Endothelial cell of hepatic sinusoid (primary cell): ENCODE measurements at regions not wholly inside any gene's neighbourhood (a gene's known extent, or its start where the extent isn't known, plus 50 kb on each side); places are given as distances from the start of the nearest gene placed in this dataset.

Experiments used
- in situ Hi-C: cut with HindIII; loops from 2 replicates; pipeline ENCODE4 v1.10.0; 2017; ENCODE audit warnings: low sequenced_read_pairs

DNA sequence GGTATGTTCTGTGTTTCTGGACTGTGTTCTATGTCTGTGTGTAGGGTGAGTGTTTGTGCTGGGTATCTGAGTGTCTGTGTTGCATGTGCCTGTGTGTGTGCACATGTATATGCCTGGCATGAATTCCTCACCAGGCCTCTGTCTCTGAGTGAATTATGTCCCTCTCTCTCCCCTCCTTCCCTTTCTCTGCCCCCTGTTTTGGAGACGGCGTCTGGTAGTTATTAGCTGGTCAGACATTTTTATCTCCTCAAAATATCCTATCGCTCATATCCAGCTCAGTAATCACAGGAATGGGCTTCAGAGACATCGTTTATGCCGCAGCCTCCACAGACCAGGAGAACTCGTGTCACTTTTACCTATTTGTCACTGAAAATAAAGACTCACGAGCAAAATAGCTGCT, 483.2 kb upstream of the BRINP1 start:
- in situ Hi-C loops: no loop called here

DNA sequence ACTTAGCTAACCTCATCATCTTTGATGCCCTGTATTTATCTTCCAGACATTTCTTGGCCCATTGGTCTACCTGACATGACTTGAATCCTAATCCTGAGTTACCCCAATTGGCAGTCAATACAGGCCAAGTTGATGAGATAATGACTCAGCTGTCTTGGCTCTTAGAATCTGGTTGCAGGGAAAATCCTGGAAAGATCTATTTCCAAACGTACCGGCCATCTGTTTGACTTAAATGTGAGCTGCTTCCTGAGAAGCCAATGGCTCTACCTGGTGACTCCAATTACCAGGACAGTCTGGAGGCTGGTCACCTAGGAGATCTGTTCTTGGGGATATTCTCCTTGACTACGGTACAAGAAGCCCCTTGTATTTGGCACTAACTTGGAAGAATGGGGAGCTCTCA, 475.2 kb upstream of the BRINP1 start:
- in situ Hi-C loops: no loop called here

DNA sequence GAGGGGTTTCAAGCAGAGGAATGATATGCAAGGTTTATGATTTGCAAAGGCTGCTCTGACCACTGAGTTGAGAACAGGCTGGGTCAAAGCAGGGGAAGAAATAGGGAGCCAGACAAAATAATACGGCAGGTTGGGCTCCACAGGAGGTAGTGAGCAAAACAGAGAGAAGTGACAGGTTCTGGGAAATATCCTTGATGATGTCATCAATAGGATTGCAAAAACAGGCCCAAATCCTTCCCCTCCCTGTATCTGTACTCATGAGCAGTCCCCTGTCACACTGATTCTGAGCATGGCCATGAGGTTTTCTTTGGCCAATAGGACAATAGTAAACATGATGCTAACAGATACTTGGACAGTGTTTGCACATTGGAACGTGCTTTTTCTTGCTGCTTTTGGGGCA, 471.8 kb upstream of the BRINP1 start:
- in situ Hi-C loops: no loop called here

DNA sequence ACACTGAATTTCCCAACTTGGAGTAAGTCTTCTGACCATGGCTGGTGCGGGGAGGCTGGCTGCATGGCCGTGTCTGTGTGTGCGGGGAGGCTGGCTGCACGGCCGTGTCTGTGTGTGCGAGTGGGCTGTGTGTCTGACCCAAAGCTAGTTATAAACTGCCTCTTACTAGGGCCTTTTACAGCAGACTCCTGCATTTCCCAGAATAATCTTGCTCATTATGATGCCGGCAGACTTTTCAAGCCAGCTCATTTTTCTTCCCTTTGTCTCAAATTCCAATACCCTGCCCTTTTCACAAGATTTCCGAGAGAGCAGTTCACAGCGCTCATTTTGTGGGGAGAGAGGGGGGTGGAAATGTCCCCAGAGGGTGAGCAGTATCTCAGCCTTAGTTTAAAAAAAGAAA, 470.7 kb upstream of the BRINP1 start:
- in situ Hi-C loops: no loop called here

DNA sequence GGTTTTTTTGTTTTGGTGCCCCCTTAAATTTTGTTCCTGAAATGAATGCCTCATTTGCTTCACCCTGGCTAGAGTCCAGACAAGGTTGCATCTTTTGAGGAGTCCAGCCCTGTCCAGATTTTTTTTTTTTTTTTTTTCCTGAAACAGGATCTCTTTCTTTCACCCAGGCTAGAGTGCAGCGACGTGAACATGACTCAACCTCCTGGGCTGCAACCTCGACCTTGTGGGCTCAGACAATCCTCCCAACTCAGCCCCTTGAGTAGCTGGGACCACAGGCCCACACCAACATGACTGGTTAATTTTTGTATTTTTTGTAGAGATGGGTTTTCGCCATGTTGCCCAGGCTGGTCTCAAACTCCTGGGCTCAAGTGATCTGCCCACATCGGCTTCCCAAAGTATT, 469.0 kb upstream of the BRINP1 start:
- in situ Hi-C loops: no loop called here

DNA sequence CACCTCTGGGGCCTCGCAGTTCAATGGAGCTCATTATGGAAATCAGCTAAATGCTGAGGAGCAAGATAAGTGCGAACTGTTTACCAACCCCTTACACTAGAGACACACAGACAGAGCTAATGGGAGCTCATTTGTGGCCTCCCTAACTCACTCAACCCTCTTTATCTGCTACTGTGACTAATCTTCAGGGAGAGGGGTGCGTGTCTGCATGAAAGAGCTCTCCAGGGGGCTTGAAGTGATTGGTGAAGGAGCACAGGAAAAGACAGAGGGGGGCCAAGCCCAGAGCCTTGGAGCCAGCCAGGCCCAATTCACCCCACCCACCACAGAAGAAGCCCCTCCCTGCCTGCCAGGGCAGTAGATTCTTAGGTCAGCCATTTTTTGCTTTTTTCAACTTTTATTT, 466.8 kb upstream of the BRINP1 start:
- in situ Hi-C loops: no loop called here

DNA sequence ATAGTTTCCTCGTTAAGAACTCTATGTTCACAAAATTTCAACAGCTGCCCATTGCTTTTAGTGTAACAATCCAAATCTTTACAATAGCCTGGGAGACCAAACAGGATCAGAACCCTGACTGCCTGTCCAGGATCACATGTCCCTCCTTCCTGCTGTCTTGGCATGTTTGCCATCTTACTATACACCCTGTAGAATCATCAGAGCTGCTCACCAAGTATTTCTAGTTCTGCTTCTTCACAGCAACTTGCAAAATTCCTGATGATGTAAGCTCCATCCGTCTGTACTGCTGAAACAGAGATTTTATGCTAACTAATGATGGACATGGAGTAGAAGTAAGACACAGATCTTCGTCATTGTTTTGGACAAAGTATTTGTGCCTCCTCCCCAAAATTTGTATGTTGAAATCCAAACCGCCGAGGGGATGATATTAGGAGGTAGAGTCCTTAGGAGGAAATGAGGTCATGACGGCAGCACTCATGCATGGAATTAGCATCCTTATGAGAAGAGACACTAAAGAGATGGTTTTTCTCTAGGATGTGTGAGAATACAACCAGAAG, 464.9 kb upstream of the BRINP1 start:
- in situ Hi-C loops: no loop called here

DNA sequence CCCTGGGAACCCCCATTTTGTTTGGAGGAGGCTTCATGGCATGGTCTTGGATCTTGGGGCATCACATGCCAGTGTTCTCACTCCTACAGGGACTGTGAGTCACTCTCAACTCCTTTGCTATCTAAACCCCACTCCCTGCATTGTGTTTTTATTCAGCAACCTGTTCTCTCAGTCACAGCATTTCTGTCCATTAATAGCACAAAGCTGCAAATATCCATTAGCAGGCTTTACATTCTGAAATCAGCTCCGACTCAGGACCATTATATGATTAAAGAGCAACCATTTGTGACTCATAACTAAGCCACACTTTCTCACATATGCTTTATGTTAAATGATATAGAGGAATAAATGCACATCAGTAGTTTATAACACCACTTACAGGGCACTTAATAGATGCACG, 462.1 kb upstream of the BRINP1 start:
- in situ Hi-C loops: no loop called here

DNA sequence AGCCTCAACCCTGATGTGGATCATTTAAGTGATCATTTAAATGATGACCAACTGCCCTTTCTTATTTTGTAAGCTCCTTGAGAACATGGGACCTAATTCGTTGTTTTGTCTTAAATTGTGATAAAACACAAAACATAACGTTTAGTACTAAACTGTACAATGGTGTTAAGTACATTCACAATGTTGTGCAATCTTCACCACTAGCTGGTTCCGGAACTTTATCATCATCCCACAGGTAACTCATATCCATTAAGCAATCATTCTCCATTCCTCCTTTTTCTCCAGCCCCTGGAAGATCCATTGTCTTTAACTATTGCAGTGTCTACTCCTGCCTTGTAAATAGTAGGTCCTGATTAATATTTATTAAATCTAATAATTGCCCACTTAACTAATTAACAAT, 460.5 kb upstream of the BRINP1 start:
- in situ Hi-C loops: no loop called here

DNA sequence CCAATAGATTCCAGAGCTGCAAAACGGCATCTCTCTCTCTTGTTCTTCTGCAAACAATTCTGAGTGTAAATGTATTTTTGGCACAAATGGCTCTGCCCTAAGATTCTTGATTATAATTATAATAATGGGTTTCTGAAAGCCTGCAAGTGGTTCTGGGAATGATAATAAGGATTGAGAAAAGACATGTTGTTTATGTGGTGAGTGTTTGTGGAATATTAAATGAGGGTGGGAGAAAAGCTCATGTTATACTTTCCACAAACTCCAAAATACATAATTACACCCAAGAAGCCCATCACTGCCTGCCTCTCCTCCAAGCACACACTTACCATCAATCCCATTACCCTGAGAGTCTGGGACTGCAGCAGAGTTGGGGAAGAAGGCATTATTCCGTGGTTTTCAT, 460.0 kb upstream of the BRINP1 start:
- in situ Hi-C loops: no loop called here

DNA sequence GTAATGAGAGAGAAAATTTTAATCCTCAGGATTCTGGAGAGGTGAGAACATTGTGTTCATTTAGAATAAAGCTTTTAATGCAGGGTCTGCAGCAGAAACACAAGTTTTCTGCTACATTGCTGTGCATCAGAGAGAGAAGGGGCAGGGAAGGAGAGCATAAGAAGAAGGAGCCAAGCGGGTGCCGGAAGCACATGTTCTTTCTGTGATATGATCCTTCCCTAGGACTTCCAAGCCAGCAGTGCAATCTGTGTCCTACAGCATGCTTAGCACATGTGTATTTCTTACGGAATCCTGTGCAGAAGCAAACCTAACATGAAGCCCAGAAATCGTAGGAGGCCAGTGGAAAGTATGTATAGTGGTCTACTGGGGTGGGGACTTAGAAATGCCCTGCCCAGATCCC, 458.3 kb upstream of the BRINP1 start:
- in situ Hi-C loops: no loop called here

DNA sequence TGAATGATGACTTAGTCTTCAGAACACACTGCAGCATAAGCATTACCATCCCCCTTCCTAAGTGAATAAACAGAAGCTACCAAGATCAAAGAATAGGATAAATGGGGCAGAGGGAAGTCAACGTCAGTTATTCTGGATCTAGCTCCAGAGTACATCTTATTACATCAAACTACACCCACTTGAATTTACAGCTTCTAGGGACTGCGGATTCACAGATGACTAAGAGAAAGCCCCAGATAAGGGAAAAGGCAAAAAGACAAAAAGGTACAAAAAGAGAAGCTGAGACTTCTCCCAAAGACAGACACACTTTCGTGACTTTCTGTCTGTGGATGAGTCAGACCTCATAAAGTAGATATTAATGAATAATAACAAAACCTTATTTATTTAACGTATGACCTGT, 457.9 kb upstream of the BRINP1 start:
- in situ Hi-C loops: no loop called here

DNA sequence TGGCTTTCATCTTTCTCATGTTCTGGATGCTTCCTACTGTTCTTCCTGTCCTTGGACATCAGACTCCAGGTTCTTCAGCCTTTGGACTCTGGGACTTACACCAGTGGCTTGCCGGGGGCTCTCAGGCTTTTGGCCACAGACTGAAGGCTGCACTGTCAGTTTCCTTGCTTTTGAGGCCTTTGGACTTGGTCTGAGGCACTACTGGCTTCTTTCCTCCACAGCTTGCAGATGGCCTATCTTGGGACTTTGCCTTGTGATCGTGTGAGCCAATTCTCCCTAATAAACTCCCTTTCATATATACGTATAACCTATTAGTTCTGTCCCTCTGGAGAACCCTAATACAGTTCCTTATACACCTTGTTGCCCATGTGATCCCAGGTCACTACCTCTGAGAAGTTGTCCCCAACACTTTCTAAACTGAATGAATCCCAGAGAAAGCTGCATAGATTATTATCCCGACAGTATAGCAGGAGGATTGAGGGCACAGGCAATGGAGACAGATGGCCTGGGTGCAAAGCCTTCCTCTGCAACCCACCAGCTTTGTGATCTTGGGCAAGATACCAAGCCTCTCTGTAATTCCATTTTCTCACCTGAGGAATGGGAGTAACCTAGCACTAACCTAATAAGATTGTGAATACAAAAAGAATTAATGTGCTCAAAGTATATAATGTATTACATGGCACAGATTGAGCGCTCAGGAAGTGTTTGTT, 449.6 kb upstream of the BRINP1 start:
- in situ Hi-C loops: loop anchor here (5.0 kb wide), 1 partner anchor 37 kb away; no protein-coding TSS in a partner anchor

DNA sequence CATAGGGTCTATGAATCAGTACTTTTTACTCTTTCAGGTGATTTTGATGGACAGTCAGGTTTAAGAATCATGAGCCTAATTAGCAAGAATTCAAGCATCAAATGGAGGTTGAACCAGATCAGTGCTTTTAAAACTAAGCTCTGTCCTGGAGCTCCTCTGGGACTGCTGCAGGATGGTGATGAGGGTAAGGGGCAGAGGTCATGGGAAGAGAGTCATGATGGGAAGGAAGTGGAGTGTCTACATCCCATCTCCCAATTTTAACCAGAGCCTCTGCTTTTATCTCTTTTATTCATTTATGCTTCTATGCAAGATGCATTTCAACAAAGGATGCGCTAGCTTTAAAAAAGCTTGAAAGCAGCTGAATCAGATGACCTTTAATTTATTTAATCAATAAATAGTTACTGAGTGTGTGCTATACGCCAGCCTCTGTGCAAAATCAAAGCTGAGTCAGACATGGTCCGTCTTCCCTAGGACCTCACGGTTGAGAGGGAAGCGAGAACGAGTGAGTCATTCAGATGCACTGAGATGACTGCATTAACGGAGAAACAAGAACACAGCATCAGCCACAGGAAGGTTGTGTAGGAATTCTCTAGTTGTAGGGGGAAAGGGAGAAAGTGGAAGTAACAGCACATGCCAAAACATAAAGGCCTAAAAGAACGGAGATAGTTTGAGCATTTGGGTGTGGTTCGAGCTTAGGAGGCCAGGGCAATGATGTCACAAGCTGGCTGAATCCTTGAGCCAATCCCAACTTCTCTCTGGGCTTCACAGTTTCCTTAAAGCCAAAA, 441.6 kb upstream of the BRINP1 start:
- in situ Hi-C loops: no loop called here

DNA sequence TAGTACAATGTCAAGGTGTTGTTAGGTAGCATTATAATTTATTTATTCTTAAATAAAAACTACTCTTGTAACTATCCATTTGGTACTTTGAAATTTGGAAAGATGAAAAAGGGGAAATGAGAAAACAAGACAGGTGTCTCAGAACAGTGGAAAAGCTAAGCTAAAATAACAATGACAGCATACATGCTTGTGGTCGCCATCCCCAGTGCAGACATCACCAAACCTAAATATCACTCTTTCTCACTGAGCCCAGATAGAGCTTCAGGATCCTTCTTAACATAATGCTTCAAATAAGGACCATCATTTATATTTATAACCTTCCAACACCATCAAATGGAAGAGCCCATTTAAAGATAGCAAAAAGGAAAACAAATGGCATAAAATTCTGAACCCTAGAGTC, 434.4 kb upstream of the BRINP1 start:
- in situ Hi-C loops: no loop called here

DNA sequence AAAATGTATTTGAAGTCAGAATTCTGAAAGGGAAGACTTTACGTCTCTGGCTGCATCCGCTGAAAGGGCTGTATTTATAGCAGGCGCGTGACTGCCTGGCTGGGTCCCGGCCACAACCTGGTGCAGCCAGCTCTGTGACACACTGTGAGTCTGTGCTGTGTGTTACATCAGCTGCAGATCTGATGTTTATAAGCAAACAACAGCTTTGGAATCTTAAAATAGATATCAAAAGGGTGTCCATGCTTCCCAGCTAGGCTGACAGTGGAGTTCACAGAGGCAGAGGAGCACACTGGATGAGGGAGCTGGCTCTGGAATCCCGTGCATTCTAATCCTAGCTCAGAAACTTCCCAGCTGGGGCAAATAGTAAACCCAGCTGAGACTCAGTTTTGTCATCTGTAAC, 433.4 kb upstream of the BRINP1 start:
- in situ Hi-C loops: no loop called here

DNA sequence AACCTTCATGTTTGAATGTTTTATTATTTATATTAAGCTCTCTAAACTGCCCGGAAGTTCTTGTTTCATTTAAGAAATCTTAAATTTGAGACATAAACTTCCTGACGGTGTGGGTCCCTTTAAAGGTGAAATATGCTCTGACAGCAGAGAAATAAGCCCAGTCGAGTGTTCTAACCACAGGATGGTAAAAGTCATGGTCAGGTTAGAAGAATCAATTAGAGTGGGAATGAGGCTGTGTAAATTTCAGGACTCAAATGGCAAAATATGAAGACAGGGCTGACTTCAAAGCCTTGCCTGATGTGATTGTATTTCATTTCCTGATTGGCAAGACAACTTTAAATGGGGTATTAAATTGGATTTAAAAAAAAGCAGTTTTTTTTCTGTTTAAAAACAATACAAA, 432.9 kb upstream of the BRINP1 start:
- in situ Hi-C loops: no loop called here

DNA sequence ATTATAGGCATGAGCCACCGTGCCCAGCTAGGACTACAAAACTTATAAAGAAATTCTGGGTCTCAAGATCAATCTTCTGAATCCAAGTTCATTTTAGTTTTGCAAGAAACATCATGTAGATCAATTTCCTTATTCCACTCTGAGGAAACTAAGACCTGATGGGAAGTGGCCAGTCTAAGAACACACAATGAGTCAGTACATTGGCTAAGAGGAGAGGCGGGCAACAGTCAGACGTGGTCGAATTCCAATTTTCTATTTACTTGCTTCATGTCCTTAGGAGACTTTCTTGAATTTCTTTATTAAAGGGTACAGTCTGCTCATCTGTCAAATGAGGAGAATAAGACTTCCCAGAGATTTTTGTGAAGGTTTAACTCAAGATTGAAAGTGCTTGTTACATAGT, 432.1 kb upstream of the BRINP1 start:
- in situ Hi-C loops: no loop called here

DNA sequence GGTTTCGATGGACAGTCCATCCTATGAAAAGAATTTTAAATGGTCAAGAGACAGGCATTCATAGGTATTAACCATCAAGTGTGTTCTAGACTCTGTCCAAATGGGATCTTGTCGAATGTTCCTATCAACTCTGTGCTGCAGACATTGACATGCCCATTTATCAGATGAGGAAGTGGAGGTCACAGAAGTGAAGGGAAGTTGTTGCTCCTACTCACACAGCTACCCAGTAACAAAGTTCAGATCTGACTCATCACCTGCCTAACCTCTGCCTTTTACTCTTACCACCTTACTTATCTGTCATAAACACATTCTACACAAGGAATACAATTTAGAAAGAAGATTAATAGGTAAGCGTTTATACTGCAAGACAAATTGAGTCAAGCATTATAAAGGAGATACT, 426.2 kb upstream of the BRINP1 start:
- in situ Hi-C loops: no loop called here

DNA sequence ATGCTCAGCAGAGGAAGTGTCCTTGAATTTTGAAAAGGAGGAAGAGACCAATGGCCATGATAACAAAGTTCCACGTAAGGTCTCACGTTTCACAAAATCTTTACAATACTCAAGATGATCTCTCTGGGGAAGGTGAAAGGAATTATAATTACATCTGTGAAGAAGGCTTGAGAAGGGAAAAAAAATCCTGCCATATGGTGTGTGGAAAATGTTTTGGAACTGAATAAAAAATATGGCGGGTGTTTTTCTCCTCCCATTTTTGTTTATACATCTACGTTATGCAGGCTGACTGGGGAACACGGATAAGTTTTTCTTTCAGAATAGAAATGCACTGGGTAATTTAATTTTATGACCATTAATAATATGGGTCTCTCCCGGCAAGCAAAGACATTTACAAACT, 425.6 kb upstream of the BRINP1 start:
- in situ Hi-C loops: no loop called here

DNA sequence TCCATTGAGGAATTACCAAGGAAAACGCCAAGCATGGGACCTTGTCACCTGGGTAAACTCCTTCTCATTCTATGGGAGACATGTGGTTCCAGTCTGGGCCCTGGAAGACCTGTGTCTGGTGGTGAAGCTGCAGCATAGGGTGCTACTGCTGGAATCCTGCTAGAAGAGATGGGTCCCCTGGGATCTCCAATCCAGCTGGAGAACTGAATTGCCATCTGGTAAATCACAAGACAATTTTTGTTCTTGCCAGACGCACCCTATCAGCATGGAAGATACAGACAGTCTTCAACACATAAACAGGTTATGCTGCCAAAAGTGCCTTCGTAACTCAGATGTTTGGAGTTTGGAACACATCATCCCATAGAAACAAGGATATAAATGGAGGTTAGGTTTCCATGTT, 424.0 kb upstream of the BRINP1 start:
- in situ Hi-C loops: no loop called here

DNA sequence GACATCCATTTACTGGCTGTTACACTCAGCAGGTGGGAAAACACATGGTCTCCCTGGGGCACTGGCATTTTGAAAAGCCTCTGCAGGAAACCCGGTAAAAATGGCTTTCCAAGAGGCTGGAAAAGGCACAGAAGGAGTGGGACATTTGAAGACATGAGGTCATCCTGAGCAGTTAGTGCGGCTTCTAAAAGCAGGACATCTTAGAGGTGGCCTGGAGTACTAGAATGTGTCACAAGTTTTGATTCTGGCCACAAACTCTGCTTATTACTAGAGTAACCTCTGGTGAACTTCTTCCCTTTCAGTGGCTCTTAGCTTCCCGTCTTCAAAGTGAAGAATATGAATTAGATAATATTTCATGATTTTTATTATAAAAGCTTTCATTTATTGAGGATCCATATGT, 423.0 kb upstream of the BRINP1 start:
- in situ Hi-C loops: no loop called here
